H1 (cell line): ENCODE measurements at regions not wholly inside any gene's neighbourhood (a gene's known extent, or its start where the extent isn't known, plus 50 kb on each side); places are given as distances from the start of the nearest gene placed in this dataset.
"Not testable (repeated sequence)": the region's sequence is repeated elsewhere in the genome, so short reads cannot be mapped to it uniquely, and the experiment has no call there.

Experiments
- CTCF ChIA-PET: fragments of 300-600 bp; sonication (Branson Sonifier 250); formaldehyde crosslinking; loops from one replicate; lab custom pipeline; 2021; ENCODE audit not compliant: partially characterized antibody; lab: Charles Lee
- POLR2A ChIA-PET: fragments of 300-600 bp; sonication (Branson Sonifier 250); formaldehyde crosslinking; loops from one replicate; lab custom pipeline; 2021; ENCODE audit warnings: inconsistent platforms; ENCODE audit not compliant: partially characterized antibody; lab: Charles Lee
- DNase-seq, 2 experiments: peaks; one replicate each; pipeline versions ENCODE4 v3.0.0 to v3.0.0-alpha.2; 2010 to 2022; ENCODE audit warnings: low spot score in 2 of 2, low read depth in 1 of 2, mixed read lengths in 1 of 2
- FAIRE-seq: peaks from 2 replicates; lab custom pipeline; 2011; peaks lifted over from hg19 to GRCh38; lab: Jason Lieb, UNC
- H2AFZ ChIP-seq: 2 replicates; pipeline ENCODE4 v1.8.1; 2012; ENCODE audit warnings: low read length, inconsistent platforms
- H2AK5ac ChIP-seq: 2 replicates; pipeline ENCODE4 v1.6.1; 2013; ENCODE audit warnings: low read depth, low read length
- H2BK120ac ChIP-seq: replicated peaks from 2 replicates; pipeline ENCODE3; 2013; ENCODE audit warnings: low read depth, low read length, inconsistent platforms
- H2BK12ac ChIP-seq: 2 replicates; pipeline ENCODE4 v1.6.1; 2013; ENCODE audit warnings: low read depth, low read length
- H2BK15ac ChIP-seq: 2 replicates; pipeline ENCODE4 v1.6.1; 2013; ENCODE audit warnings: low read length
- H2BK20ac ChIP-seq: 2 replicates; pipeline ENCODE4 v1.6.1; 2013; ENCODE audit warnings: low read length
- H2BK5ac ChIP-seq: 2 replicates; pipeline ENCODE4 v1.6.1; 2013; ENCODE audit warnings: low read depth, low read length
- H3K14ac ChIP-seq: 2 replicates; pipeline ENCODE4 v1.6.1; 2013; ENCODE audit warnings: inconsistent platforms; ENCODE audit not compliant: insufficient read length
- H3K18ac ChIP-seq: 2 replicates; pipeline ENCODE4 v1.6.1; 2013; ENCODE audit warnings: low read length; ENCODE audit errors: extremely low read depth
- H3K23ac ChIP-seq: 2 replicates; pipeline ENCODE4 v1.6.1; 2013; ENCODE audit warnings: inconsistent platforms; ENCODE audit not compliant: insufficient read length
- H3K23me2 ChIP-seq: 2 replicates; pipeline ENCODE4 v1.6.1; 2013; ENCODE audit warnings: low read depth, low read length
- H3K27ac ChIP-seq: 2 replicates; pipeline ENCODE4 v1.6.1; 2011; ENCODE audit warnings: low read depth, low read length, inconsistent platforms
- H3K27me3 ChIP-seq, 4 experiments: replicated peaks in 1 of 4; 1 replicate in 1 of 4; 2 replicates in 3 of 4; pipeline versions ENCODE4 v1.6.1 to v1.8.1; 2011 to 2013; ENCODE audit warnings: low read length in 3 of 4, mild to moderate bottlenecking in 3 of 4, inconsistent platforms in 2 of 4, mixed read lengths in 2 of 4, moderate library complexity in 1 of 4; ENCODE audit not compliant: control insufficient read depth in 3 of 4, insufficient read depth in 3 of 4; ENCODE audit errors: extremely low read depth in 1 of 4
- H3K36me3 ChIP-seq, 4 experiments: 2 replicates each; pipeline versions ENCODE4 v1.6.1 to v1.8.1; 2011 to 2013; ENCODE audit warnings: mild to moderate bottlenecking in 4 of 4, low read length in 3 of 4, moderate library complexity in 2 of 4, control low read depth in 1 of 4, inconsistent platforms in 1 of 4; ENCODE audit not compliant: insufficient read depth in 4 of 4, control insufficient read depth in 2 of 4
- H3K4ac ChIP-seq: replicated peaks from 2 replicates; pipeline ENCODE3; 2013; ENCODE audit warnings: low read length, low read depth, mixed read lengths, inconsistent platforms; ENCODE audit not compliant: insufficient read length
- H3K4me1 ChIP-seq, 4 experiments: replicated peaks in 1 of 4; 1 replicate in 1 of 4; 2 replicates in 3 of 4; pipeline versions ENCODE4 v1.6.1 to v1.8.1; 2011 to 2013; ENCODE audit warnings: low read length in 3 of 4, inconsistent platforms in 2 of 4, mixed read lengths in 1 of 4; ENCODE audit not compliant: insufficient read depth in 4 of 4, control insufficient read depth in 3 of 4
- H3K4me2 ChIP-seq, 2 experiments: 2 replicates each; pipeline versions ENCODE4 v1.6.1 to v1.8.1; 2011 to 2013; ENCODE audit warnings: low read depth in 2 of 2, low read length in 2 of 2, control low read depth in 1 of 2, inconsistent platforms in 1 of 2, mild to moderate bottlenecking in 1 of 2; ENCODE audit not compliant: insufficient read depth in 1 of 2
- H3K4me3 ChIP-seq, 4 experiments: fragments of 200-600, 300-600 bp in 1 of 4; sonication (generic), shearing (Covaris generic), sonication (Bioruptor Twin) in 1 of 4; 2 replicates each; pipeline versions ENCODE4 v1.5.1 to v1.8.1; 2011 to 2016; ENCODE audit warnings: low read length in 4 of 4, low read depth in 3 of 4, control low read depth in 2 of 4, inconsistent platforms in 2 of 4, mild to moderate bottlenecking in 2 of 4, mixed read lengths in 1 of 4, moderate library complexity in 1 of 4; ENCODE audit not compliant: insufficient read depth in 2 of 4; ENCODE audit errors: extremely low read depth in 1 of 4
- H3K56ac ChIP-seq: replicated peaks from 2 replicates; pipeline ENCODE3; 2013; ENCODE audit warnings: low read depth, mild to moderate bottlenecking, mixed read lengths, low read length, inconsistent platforms; ENCODE audit not compliant: insufficient read length
- H3K79me1 ChIP-seq: 2 replicates; pipeline ENCODE4 v1.6.1; 2013; ENCODE audit warnings: low read depth, low read length, control low read depth
- H3K79me2 ChIP-seq, 2 experiments: 2 replicates each; pipeline versions ENCODE4 v1.6.1 to v1.8.1; 2012 to 2013; ENCODE audit warnings: low read length in 2 of 2, mild to moderate bottlenecking in 2 of 2, inconsistent platforms in 1 of 2; ENCODE audit not compliant: insufficient read depth in 2 of 2, control insufficient read depth in 1 of 2
- H3K9ac ChIP-seq, 4 experiments: replicated peaks in 1 of 4; 1 replicate in 1 of 4; 2 replicates in 3 of 4; pipeline versions ENCODE4 v1.6.1 to v1.8.1; 2011 to 2013; ENCODE audit warnings: low read depth in 3 of 4, low read length in 3 of 4, control low read depth in 2 of 4, mild to moderate bottlenecking in 2 of 4, moderate library complexity in 2 of 4, inconsistent platforms in 1 of 4; ENCODE audit errors: extremely low read depth in 1 of 4
- H3K9me3 ChIP-seq, 2 experiments: 2 replicates each; pipeline versions ENCODE4 v1.6.1 to v1.8.1; 2012 to 2013; ENCODE audit warnings: mild to moderate bottlenecking in 2 of 2, moderate library complexity in 2 of 2, control low read depth in 1 of 2, inconsistent platforms in 1 of 2, low read depth in 1 of 2, low read length in 1 of 2, mixed read lengths in 1 of 2; ENCODE audit not compliant: insufficient read depth in 2 of 2
- H4K20me1 ChIP-seq, 2 experiments: replicated peaks in 1 of 2; 2 replicates each; pipeline versions ENCODE3 to v1.8.1; 2011 to 2013; ENCODE audit warnings: inconsistent platforms in 2 of 2, low read length in 2 of 2, mild to moderate bottlenecking in 1 of 2; ENCODE audit not compliant: insufficient read depth in 2 of 2, control insufficient read depth in 1 of 2
- H4K5ac ChIP-seq: 2 replicates; pipeline ENCODE4 v1.6.1; 2013; ENCODE audit warnings: low read length, low read depth, mixed read lengths, inconsistent platforms; ENCODE audit not compliant: insufficient read length
- H4K8ac ChIP-seq: 2 replicates; pipeline ENCODE4 v1.8.0; 2013; ENCODE audit warnings: mild to moderate bottlenecking, moderate library complexity, low read length, inconsistent platforms; ENCODE audit not compliant: insufficient read depth; ENCODE audit errors: extremely low read depth
- H4K91ac ChIP-seq: replicated peaks from 2 replicates; pipeline ENCODE3; 2013; ENCODE audit warnings: low read length, mixed read lengths, inconsistent platforms; ENCODE audit not compliant: insufficient read length
- CREB1 ChIP-seq: IDR thresholded peaks from 2 replicates; pipeline ENCODE4 v1.6.1; 2012; ENCODE audit warnings: inconsistent platforms
- SP2 ChIP-seq: IDR thresholded peaks from 2 replicates; pipeline ENCODE4 v1.6.1; 2012; ENCODE audit warnings: mild to moderate bottlenecking, low read length, inconsistent platforms
- WGBS, 2 experiments: shearing (Covaris generic) in 1 of 2; methylation state at CpG; one replicate each; pipeline versions ENCODE4 v1.1.6 to v1.1.7; 2013 to 2015; ENCODE audit warnings: low lambda C conversion rate in 2 of 2, mixed read lengths in 2 of 2, inconsistent platforms in 1 of 2, low coverage in 1 of 2, missing lambda C conversion rate in 1 of 2; ENCODE audit not compliant: insufficient replicate concordance in 2 of 2, insufficient coverage in 1 of 2, insufficient read length in 1 of 2; ENCODE audit errors: extremely low coverage in 1 of 2, missing lambda C conversion rate in 1 of 2; 5-methylcytosine and 5-hydroxymethylcytosine counted together

GRCh38 chr16:26721290-26721689, 345.4 kb upstream of the C16orf82 start:
- ChIA-PET POLR2A (no interaction called here), CTCF (no interaction called here)
- no peak overlapping the region for H3K23ac ChIP-seq
- H3K14ac ChIP-seq: no peak overlapping the region
- H2BK5ac ChIP-seq: no peak overlapping the region
- H2AK5ac ChIP-seq: no peak overlapping the region
- H4K8ac ChIP-seq: no peak overlapping the region
- no peak for TF ChIP-seq SP2
- no peak for TF ChIP-seq CREB1
- H3K79me1 ChIP-seq: no peaks in the 10 kb centered on the region
- no peak overlapping the region for H2BK20ac ChIP-seq
- H3K79me2 ChIP-seq: no peaks in the 10 kb centered on the region
- H4K91ac ChIP-seq: no peak overlapping the region
- H3K4me3 ChIP-seq: no peak overlapping the region
- no peak overlapping the region for H2BK15ac ChIP-seq
- no peaks in the 10 kb centered on the region for H3K9me3 ChIP-seq
- H3K4me2 ChIP-seq: no peak overlapping the region
- H2BK120ac ChIP-seq: no peak overlapping the region
- no peaks in the 10 kb centered on the region for H4K20me1 ChIP-seq
- no peaks in the 10 kb centered on the region for H3K23me2 ChIP-seq
- H3K4me1 ChIP-seq: no peaks in the 10 kb centered on the region
- H3K56ac ChIP-seq: no peak overlapping the region
- no peak overlapping the region for H3K9ac ChIP-seq
- H2AFZ ChIP-seq: no peak overlapping the region
- H3K4ac ChIP-seq: no peak overlapping the region
- no peaks in the 10 kb centered on the region for H3K36me3 ChIP-seq
- DNase-seq (no peak), FAIRE-seq (no peak)
- WGBS, 2 experiments: 89% methylated on average over 6 of the region's 6 CpGs; no CpG with 5 or more reads in 1 of the 2 experiments
- H3K18ac ChIP-seq: no peak overlapping the region
- H3K27me3 ChIP-seq: no peaks in the 10 kb centered on the region
- no peak overlapping the region for H3K27ac ChIP-seq
- no peak overlapping the region for H2BK12ac ChIP-seq
- H4K5ac ChIP-seq: no peak overlapping the region

GRCh38 chr16:26721957-26722356, 344.8 kb upstream of the C16orf82 start:
- DNase-seq, H2BK120ac ChIP-seq, H2AFZ ChIP-seq, H3K23me2 ChIP-seq, POLR2A ChIA-PET, H3K4me2 ChIP-seq, H4K8ac ChIP-seq, H3K9me3 ChIP-seq, H3K4ac ChIP-seq, H3K56ac ChIP-seq, H2BK15ac ChIP-seq, H3K4me1 ChIP-seq, H3K79me2 ChIP-seq, H3K4me3 ChIP-seq, H3K9ac ChIP-seq, CTCF ChIA-PET, H3K18ac ChIP-seq, H3K27me3 ChIP-seq, H3K27ac ChIP-seq, H2BK5ac ChIP-seq, H4K91ac ChIP-seq, H3K79me1 ChIP-seq, H2BK20ac ChIP-seq, H2AK5ac ChIP-seq, H3K36me3 ChIP-seq, H2BK12ac ChIP-seq, H4K5ac ChIP-seq, FAIRE-seq, H3K23ac ChIP-seq, H3K14ac ChIP-seq, H4K20me1 ChIP-seq: not testable (repeated sequence)
- WGBS, 2 experiments: 100% methylated on average over 2 of the region's 3 CpGs; no CpG with 5 or more reads in 1 of the 2 experiments
